Stimulated activated CD4-positive, alpha-beta T cell treated with anti-CD3 and anti-CD28 coated beads, Interleukin-12 subunit alpha, Interleukin-12 subunit beta, amount 100 ng/mL, for 4 hours (primary cell): ENCODE measurements at regions not wholly inside any gene's neighbourhood (a gene's known extent, or its start where the extent isn't known, plus 50 kb on each side); places are given as distances from the start of the nearest gene placed in this dataset.
"Not testable (repeated sequence)": the region's sequence is repeated elsewhere in the genome, so short reads cannot be mapped to it uniquely, and the experiment has no call there.

ENCODE experiments used
- DNase-seq: peaks from one replicate; pipeline ENCODE4 v3.0.0-alpha.2; 2020

DNA sequence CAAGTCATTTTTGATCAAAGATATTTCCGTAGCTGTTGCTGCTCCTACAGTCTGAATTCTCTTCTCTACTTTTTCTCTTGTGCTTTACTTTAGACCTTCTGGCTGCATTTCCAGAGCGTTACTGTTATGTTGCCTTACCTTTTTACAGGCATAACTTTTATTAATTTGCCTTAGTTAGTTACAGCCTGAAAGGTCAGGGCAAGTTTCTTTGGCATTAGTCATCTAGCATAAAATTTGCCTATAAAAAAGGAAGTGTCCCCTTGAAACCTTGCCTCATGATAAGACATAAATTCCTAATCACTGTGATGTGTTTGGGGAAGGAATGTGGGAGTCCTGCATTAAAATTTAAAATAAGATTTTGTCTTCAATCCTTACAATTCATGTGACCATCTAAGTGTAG is 618.5 kb downstream of the NR2F2 start:
- no peak for DNase-seq

DNA sequence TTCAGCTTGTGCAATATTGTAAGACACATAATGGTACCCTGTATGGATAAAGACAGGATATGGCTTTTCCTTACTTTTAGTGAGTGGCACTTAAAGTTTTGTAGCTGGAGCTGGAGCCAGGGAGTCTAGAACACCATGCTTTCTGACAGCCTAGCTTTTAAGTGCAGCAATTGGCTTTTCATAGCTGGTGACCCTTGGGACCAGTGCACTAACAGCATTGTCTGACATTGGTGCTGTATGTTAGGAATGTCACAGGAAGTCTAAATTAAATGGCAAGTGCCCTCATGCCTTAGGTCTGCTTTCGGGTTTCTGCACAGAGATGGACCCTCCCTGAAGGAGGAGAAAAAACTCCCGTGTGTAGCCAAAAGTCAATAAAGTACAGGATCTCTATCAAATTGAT is 628.2 kb downstream of the NR2F2 start:
- DNase-seq = no peak

DNA sequence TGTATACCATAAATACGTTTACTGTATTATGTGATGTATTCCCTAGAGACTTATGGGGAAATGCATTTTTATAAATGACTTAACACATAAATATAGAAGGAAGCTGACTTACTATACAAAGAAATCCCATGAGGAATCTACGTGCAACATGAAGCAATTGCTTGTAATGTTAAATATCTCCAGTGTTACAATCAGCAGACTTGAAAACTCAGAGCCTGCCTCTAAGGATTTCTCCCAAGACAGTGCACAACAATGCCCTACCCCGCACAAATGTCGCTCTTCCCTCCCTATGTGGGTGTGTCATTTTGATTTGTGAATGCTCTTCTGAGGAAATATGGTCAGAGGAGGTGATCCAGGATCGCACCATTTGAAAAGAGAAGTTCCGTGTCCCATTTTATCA is 629.0 kb downstream of the NR2F2 start:
- DNase-seq = no peak

DNA sequence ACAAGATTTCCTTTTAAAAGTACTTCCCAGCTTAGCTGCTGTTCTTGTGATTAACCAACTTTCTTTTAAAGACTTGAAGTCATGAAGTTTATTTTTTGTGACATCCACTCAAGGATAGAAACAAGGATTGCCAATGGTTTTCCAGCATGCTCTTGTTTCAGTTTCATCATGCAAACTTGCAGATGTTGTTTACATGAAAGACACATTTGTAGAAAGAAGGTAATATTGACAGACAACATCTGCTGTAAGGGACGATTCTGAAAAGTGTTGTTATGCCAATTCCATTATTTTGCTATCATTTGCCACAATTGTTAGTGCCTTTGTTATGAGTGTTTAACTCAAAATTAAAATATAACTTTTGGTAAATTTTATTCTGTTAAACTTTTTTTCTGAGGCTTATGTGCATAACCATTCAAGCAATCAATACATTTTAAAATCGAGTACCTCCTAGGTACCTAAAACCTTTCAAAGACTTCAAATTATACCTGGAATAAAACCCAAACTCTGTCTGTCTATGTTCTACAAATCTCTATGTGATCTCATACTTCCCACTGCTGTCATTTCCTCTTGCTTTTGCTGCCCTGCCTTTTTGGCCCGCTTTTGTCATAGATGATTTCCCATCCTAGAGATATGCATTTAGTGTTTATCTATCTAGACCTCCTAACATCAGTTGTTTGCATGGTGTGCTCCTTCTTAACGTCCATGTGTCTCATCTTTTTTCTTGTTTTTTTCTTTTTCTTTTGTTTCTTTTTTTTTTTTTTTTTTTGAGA is 630.4 kb downstream of the NR2F2 start:
- DNase-seq = no peak

DNA sequence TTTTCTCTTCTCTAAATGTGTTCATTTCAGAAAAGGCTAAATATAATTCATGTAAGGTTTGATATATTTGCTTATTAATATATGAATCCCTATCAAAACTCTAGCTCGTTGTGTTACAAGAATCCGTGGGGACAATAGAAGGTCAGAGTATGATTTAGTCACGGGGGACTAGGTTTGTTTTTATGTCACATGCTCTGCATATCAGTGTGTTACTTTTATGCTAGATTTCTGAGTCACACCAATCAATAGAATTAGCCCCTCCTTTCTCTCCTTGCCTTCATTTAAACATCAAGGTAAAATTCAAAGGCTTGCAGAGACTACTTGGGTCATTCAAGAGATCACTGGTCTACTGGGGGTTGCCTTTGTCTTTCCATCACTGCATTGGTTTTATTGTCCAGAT is 636.1 kb downstream of the NR2F2 start:
- no peak for DNase-seq

DNA sequence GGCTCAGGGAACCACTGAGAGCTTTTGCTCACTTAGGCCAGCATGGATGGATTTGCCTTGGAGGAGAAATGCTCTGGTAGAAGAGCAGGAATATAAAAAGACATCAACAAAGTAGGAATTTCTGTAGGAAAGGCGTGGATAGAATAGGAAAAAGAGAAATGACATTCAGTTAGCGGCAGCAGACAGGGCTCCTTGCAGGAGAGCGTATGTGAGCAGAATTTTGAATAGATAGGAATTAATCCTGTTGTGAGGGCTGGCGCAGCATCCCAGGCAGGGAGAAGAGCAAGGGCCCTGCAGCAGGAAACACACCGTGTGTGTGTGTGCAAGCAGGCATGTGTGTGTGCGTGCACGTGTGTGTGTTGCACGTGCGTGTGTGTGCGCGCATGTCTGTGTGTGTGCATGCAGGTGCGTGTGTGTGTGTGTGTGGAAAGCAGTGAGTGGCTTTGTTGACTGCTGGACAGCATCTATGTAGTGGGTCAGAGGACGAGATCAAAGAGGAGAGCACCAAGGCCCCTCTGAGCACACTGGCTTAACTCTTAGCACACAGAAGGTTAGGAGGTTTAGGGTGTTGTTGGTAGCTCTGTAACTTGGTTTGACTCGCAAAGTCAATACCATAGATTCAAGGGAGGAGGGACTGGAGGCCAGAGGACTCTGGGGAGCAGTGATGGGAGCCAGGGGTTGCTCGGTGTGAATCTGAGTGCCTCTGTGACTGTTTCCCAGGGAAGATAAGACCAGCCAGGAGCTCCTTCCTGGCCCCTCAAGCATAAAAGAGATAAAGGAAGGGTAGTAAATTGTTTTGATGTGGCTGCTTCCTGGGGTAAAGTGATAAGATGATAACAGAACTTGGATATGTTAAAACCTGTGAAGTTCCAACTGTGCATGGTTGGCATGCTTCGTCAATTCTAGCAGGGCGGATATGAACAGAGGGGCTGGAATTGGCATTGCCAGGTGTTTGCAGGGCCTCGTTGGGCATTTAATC is 639.5 kb downstream of the NR2F2 start:
- no peak for DNase-seq

DNA sequence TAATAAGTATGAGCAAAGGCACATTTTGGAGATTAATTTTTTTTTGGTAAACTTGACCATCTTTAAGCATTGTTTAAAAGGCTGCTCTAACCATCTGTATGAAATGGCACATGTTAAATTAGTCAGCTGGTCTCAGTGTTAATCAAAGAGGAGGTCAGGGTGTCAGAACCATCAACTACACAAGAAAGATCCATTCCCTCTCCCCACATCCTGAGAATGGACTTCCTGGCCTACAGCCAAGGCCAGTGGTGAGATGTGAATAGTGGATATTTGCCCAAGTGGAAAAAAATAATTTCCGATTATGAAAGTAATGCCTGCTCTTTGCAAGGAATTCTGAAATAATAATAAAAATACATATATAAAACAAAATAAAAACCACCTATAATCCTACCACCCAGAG is 641.7 kb downstream of the NR2F2 start:
- DNase-seq = no peak

DNA sequence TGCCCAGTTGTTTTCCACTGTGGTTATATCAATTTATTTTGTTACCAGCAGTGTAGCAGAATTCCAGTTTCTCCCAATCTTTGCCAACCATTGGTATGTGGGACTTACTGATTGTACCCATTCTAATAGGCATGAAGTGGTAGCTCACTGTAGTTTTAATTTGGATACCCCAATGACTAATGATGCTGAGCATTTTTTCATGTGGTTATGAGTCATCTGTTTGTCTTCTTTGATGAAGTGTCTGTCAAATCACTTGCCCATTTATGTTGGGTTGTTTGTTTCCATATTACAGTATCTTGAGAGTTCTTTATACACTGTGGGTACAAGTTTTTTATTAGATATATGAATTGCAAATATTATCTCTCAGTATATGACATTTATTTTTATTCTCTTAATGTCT is 644.3 kb downstream of the NR2F2 start:
- DNase-seq = no peak

DNA sequence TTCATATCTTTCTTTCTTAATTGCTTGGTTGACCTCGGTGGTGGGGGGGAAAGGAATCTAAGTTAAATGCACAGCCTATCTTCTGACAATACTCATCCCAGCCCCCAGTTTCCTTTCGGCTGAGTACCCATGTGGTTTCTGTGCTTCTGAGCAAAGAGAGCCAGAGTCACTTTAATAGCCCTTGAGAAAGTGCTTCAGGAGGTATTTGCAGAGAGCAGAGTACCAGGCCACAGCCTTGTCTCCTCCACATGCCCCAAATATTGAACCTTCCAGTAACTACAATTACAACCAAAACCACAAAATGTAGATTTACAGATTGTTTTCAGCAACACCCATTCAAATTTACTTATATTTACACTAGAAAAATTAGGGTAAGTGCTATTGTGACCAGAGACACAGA is 647.4 kb downstream of the NR2F2 start:
- DNase-seq = no peak

DNA sequence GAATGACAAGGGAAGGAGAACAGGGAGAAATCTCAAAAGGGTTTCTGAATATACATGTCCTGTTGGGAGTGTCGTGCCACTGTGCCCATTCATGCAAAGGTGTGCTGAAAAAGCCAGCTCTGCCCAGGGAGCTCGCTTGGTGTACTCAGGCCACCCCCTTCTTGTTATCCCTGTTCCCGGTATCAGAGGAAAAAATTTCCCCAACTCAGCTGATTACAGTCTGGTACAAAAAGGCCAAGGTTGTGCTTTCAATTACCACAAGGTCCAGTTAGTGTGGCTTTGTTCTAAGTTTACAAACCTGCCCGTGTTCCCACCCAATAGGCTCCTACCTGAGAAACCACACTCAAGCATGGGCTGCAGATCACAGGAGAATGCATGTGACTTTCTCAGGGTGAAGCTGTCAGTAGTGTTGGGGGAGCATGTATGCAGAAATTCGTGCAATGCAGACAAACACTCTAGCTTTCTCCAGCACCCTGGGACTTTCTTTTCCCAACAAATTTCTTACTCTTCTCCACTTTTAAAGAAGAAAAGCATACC is 648.5 kb downstream of the NR2F2 start:
- no peak for DNase-seq

DNA sequence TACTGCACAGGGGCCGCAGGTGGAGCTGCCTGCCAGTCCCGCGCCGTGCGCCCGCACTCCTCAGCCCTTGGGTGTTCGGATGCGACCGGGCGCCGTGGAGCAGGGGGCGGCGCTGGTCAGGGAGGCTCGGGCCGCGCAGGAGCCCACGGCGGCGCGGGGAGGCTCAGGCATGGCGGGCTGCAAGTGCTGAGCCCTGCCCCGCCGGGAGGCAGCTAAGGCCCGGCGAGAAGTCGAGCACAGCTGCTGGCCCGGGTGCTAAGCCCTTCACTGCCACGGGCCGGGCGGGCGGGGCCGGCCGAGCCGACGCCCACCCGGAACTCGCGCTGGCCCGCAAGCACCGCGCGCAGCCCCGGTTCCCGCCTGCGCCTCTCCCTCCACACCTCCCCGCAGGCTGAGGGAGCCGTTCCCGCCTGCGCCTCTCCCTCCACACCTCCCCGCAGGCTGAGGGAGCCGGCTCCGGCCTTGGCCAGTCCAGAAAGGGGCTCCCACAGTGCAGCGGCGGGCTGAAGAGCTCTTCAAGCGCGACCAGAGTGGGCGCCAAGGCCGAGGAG is 653.7 kb downstream of the NR2F2 start:
- not testable (repeated sequence) for DNase-seq

DNA sequence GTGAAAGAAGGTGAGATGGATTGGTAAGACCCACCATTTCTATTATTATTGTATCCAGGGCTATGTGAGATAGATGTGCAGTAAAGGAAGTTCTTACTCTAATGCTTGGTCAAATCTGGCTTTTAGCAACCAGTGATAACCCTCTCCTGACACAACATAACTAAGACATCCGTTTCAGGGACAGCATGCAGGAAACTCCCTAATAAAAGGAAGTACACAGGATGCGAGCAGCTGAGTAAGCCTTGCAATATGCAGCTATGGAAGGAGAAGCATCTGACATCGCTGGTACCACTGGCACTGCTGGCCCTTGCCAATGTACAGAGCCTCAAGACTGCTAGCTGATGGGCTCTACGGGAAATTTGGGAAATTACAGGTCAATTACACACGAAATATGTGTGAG is 662.3 kb downstream of the NR2F2 start:
- DNase-seq = no peak

DNA sequence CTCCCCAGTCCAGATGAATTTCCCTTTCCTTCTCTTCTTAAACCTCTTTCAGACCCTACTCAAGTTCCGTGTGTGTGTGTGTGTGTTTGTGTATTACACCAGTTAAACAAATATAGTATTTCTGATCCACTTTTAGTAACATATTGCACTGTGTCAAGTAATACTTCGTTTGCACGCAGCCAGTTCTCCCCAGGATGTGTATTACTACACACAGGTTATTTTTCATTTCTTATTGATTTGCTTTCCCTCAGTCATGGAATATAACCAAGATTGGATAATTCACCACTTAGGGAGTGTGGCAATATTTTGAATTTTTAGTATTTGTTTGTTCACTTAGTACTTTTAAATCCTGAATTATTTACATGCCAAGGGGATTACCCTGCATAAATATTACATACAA is 667.0 kb downstream of the NR2F2 start:
- no peak for DNase-seq

DNA sequence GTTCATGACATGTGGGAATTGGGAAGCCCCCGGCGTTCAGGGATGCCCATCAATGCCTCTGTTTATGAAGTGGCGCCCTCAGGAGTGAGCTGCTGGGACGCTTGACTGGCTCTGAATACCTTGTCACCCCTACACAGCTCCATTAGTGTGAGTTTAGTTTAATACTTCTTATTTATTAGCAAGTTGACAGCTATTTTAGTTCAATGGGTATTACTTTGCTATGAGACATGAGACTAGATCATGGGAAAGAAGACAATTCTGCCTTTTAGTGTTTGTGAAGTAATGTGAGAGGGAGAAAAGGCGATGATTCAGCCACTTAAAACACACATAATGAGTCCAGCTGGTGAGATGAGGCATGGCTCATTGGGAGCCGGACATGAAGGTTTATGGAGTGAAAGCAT is 678.5 kb downstream of the NR2F2 start:
- DNase-seq = no peak

DNA sequence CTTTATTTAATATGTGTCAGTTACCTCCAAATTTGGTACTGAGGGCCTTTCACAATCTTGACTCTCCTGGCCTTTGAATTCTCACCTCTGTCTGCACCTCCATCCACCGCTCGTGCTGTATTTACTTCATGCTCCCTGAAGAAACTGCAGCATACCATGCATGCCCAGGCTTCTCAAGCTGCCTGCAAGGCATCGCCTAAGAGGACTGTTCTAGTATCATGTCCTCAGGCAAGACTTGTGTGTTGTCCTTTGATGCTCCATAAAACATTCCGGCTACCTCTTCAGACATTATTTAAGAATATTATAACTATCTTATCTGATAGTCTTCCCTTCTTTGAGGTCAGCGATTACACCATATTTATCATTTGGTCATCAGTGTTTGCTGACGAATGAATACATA is 682.5 kb downstream of the NR2F2 start:
- DNase-seq = no peak

DNA sequence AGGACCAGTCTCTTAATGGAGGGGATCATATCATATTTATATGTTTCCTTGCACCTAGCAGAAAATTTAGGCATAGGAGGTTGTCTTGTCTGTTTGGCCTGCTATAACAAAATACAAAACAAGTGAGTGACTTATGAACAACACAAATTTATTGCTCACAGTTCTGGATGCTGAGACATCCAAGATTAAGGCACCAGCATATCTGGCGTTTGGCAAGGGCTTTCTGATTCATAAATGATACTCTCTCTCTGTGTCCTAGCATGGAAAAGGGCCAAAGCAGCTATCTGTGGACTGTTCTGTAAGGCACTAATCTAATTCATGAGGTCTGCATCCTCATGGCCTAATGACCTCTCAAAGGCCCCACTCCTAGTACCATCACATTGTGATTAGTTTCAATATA is 683.0 kb downstream of the NR2F2 start:
- DNase-seq = no peak

DNA sequence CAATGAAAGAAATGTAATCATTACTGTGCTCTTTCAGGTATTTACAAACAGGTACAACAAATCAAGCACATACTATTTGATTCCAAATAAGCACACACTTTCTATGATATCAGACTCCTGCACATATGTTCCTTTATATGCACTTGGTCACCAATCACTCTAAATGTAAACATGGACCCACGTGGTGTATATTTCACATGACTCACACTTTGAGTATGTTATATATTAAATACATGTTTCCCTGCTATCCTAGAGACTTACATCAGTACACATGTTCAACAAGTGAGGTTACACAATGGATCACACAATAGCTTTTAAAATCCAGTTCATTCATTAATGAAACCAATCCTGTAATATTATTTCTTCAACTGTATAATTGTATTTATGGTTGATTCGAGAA is 683.5 kb downstream of the NR2F2 start:
- no peak for DNase-seq

DNA sequence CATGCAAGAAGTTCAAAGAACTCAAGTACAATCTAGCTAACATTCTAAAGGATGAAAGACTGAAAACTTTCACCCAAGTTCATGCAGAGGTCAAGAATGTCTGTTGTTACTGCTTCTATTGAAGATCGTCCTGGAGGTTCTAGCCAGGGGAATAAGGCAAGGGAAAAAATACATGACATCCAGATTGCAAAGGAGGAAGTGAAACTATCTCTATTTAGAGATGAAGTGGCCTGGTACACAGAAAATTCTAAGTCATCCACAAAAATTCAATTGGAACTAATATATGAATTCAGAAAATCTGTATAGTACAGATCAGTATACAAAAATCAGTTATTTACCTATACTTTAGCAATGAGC is 693.0 kb downstream of the NR2F2 start:
- DNase-seq = no peak

DNA sequence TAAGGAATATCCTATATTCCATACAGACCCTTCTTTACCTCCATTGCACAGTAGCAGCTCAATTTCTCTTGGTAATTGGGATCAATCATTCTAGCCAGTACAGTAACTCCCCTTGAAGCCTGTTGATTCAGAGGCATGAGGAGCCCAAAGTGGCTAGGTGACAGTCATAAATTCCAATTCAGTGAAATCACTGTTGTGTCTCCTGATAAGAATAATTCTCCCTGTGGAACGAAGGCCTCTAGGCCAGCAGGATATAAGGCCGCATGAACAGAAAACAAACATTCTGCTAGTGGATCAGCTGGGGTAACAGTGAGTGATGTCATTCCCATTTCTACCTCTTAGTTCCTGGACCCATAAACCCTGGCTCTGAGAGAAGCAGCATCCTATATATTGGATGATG is 696.3 kb downstream of the NR2F2 start:
- no peak for DNase-seq

DNA sequence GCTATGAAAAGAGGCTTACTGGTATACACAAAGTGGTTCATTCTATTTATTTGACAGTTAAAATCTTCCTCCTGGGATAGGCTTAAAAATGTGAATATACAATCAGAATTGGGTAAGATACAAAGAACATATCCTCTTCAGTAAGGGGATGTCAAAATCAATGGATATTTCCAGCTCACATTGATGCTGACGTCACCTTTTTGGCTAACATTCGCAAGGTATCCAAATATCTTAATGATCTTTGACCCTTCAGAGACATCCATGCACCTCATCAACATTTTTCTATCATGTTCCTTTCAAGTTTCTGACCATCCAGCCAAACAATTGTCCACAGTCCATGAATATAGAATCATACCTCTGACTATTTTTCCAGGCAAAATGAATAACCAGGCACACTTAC is 697.3 kb downstream of the NR2F2 start:
- no peak for DNase-seq

DNA sequence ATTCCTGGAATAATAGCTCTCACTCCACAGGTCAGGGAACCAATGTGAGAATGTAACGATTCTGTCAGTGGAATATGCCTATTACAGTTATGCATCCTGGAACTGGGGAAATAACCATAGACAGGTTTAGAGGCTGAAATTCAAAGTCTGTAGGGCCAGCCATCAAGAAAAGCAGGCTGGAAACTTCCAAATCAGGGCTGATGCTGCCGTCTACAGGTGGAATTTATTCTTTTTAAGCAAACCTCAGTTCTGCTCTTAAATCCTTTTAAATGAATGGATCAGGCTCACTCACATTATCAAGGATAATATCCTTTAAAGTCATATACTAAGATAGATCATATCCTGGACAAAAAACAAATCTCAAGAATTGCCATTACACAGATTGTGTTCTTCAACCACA is 699.8 kb downstream of the NR2F2 start:
- no peak for DNase-seq

DNA sequence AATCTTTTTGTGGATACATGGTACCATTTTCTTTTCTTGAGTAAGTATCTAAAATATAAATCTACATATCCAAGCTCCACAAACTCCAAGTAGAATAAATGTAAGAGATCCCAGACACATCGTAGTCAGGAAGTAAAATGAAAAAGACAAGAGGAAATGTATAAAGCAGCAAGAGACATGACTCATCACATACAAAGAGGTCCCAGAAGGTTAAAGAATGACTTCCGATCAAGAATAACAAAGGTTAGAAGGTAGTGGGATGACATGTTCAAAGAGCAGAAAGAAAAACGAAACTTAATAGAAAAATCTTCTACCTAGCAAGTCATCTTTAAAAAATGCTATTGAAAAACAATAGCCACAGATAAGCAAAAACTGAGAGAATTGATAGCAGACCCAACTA is 705.8 kb downstream of the NR2F2 start:
- DNase-seq = no peak

DNA sequence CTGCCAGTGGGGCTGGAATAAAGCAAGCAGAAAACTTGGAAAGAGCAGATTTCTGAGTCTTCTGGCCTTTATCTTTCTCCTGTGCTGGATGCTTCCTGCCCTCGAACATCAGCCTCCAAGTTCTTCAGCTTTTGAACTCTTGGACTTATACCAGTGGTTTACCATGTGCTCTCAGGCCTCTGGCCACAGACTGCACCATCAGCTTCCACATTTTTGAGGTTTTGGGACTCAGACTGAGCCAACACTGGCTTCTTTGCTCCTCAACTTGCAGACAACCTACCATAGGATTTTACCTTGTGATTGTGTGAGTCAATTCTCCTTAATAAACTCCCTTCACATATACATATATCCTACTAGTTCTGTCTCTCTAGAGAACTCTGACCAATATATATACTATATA is 706.6 kb downstream of the NR2F2 start:
- no peak for DNase-seq
